ENCODE measurements at regions not wholly inside any gene's neighbourhood (a gene's known extent, or its start where the extent isn't known, plus 50 kb on each side); places are given as distances from the start of the nearest gene placed in this dataset.

- Histone ChIP-seq H4K20me1 (ENCODE audit: control insufficient read depth, extremely low read depth, insufficient read depth, low read length) (no peaks in the 10 kb centered on the region), H3K4me3 (ENCODE audit: control insufficient read depth in 2 of 3, extremely low read depth in 1 of 3, insufficient read depth in 2 of 3, low read depth in 1 of 3, low read length in 3 of 3) (no peak overlapping the region), H3K9ac (ENCODE audit: control insufficient read depth, extremely low read depth, insufficient read depth, low read length) (no peak overlapping the region), H3K36me3 (ENCODE audit: control insufficient read depth in 2 of 2, extremely low read depth in 1 of 2, insufficient read depth in 2 of 2, low read length in 2 of 2) (no peaks in the 10 kb centered on the region), H3K27ac (ENCODE audit: control insufficient read depth, insufficient read depth, low read length) (no peak overlapping the region), H3K4me2 (ENCODE audit: control insufficient read depth, extremely low read depth, insufficient read depth, low read depth, low read length) (no peak overlapping the region), H2AFZ (ENCODE audit: control insufficient read depth, low read length) (no peak overlapping the region), H3K27me3 (ENCODE audit: control insufficient read depth, extremely low read depth, insufficient read depth, low read length) (no peaks in the 10 kb centered on the region), H3K4me1 (ENCODE audit: control insufficient read depth, extremely low read depth, insufficient read depth, low read length) (no peaks in the 10 kb centered on the region), H3K79me2 (ENCODE audit: control insufficient read depth, insufficient read depth, low read length) (no peaks in the 10 kb centered on the region), H3K9me3 (ENCODE audit: control insufficient read depth, low read depth, low read length) (no peaks in the 10 kb centered on the region), H3K9me1 (ENCODE audit: control insufficient read depth, extremely low read depth, insufficient read depth, low read length) (no peaks in the 10 kb centered on the region)
- no peak for DNase-seq (ENCODE audit: low read depth, low spot score)
- TF ChIP-seq EZH2 (IDR thresholded peaks at IDR 0.05; ENCODE audit: low read length): no peak
- TF ChIP-seq CTCF (optimal IDR thresholded peaks at IDR 0.05 in 1 of 3, IDR thresholded peaks at IDR 0.05 in 1 of 3, conservative IDR thresholded peaks at IDR 0.05 in 1 of 3; ENCODE audit: extremely low read depth in 1 of 3, insufficient read depth in 2 of 3, low read length in 3 of 3): no peak
- no peak for FAIRE-seq
- dilution Hi-C loops (cut with MboI; ENCODE audit: extremely low pct_ligation_motif_present, low sequenced_read_pairs): no loop called here
Observed at GRCh38 chr2:139380051-139380450, 599.9 kb upstream of the NXPH2 start.

GRCh38 chr2:139378373-139378772 is 598.2 kb upstream of the NXPH2 start:
- dilution Hi-C loops (cut with MboI; ENCODE audit: extremely low pct_ligation_motif_present, low sequenced_read_pairs): no loop called here
- no peaks in the 10 kb centered on the region for H3K79me2 ChIP-seq (ENCODE audit: control insufficient read depth, insufficient read depth, low read length)
- no peaks in the 10 kb centered on the region for H3K27me3 ChIP-seq (ENCODE audit: control insufficient read depth, extremely low read depth, insufficient read depth, low read length)
- H3K4me1 ChIP-seq (ENCODE audit: control insufficient read depth, extremely low read depth, insufficient read depth, low read length): no peaks in the 10 kb centered on the region
- FAIRE-seq (no peak), DNase-seq (ENCODE audit: low read depth, low spot score) (no peak)
- no peaks in the 10 kb centered on the region for H4K20me1 ChIP-seq (ENCODE audit: control insufficient read depth, extremely low read depth, insufficient read depth, low read length)
- no peaks in the 10 kb centered on the region for H3K36me3 ChIP-seq (ENCODE audit: control insufficient read depth in 2 of 2, extremely low read depth in 1 of 2, insufficient read depth in 2 of 2, low read length in 2 of 2)
- H3K27ac ChIP-seq (ENCODE audit: control insufficient read depth, insufficient read depth, low read length): no peak overlapping the region
- H3K9me3 ChIP-seq (ENCODE audit: control insufficient read depth, low read depth, low read length): no peaks in the 10 kb centered on the region
- no peak overlapping the region for H3K9ac ChIP-seq (ENCODE audit: control insufficient read depth, extremely low read depth, insufficient read depth, low read length)
- no peak overlapping the region for H3K4me2 ChIP-seq (ENCODE audit: control insufficient read depth, extremely low read depth, insufficient read depth, low read depth, low read length)
- no peak overlapping the region for H3K4me3 ChIP-seq (ENCODE audit: control insufficient read depth in 2 of 3, extremely low read depth in 1 of 3, insufficient read depth in 2 of 3, low read depth in 1 of 3, low read length in 3 of 3)
- no peak overlapping the region for H2AFZ ChIP-seq (ENCODE audit: control insufficient read depth, low read length)
- TF ChIP-seq EZH2 (IDR thresholded peaks at IDR 0.05; ENCODE audit: low read length): no peak
- TF ChIP-seq CTCF (optimal IDR thresholded peaks at IDR 0.05 in 1 of 3, IDR thresholded peaks at IDR 0.05 in 1 of 3, conservative IDR thresholded peaks at IDR 0.05 in 1 of 3; ENCODE audit: extremely low read depth in 1 of 3, insufficient read depth in 2 of 3, low read length in 3 of 3): no peak
- no peaks in the 10 kb centered on the region for H3K9me1 ChIP-seq (ENCODE audit: control insufficient read depth, extremely low read depth, insufficient read depth, low read length)
